NCI-H146 treated with DMSO at 0.1 percent for 48 hours (cell line): ENCODE measurements at regions not wholly inside any gene's neighbourhood (a gene's known extent, or its start where the extent isn't known, plus 50 kb on each side); places are given as distances from the start of the nearest gene placed in this dataset.

Source experiments
- DNase-seq: peaks from one replicate; lab custom pipeline; 2025; ENCODE audit not compliant: unreplicated experiment; lab: John Stamatoyannopoulos, UW

- no peak for DNase-seq
These were observed 112.6 kb upstream of the CCDC112 start for GRCh38 chr5:115409094-115409493.

- no peak for DNase-seq
These were observed 106.5 kb upstream of the CCDC112 start for GRCh38 chr5:115402822-115403577.

GRCh38 chr5:115402092-115402491, 105.6 kb upstream of the CCDC112 start:
- DNase-seq: no peak

GRCh38 chr5:115398719-115399118, 102.3 kb upstream of the CCDC112 start:
- DNase-seq: no peak

- DNase-seq: no peak
These were observed 100.2 kb upstream of the CCDC112 start for GRCh38 chr5:115396688-115397087.

- no peak for DNase-seq
These were observed 99.6 kb upstream of the CCDC112 start for GRCh38 chr5:115396081-115396480.

- no peak for DNase-seq
These were observed 98.1 kb upstream of the CCDC112 start for GRCh38 chr5:115394531-115394930.

- no peak for DNase-seq
These were observed 96.8 kb upstream of the CCDC112 start for GRCh38 chr5:115393239-115393638.

GRCh38 chr5:115392611-115393010, 96.2 kb upstream of the CCDC112 start:
- DNase-seq: no peak

GRCh38 chr5:115391780-115392179, 95.3 kb upstream of the CCDC112 start:
- no peak for DNase-seq

GRCh38 chr5:115389799-115390382, 93.4 kb upstream of the CCDC112 start:
- peak; percentile 37 for DNase-seq

GRCh38 chr5:115389034-115389798, 92.8 kb upstream of the CCDC112 start:
- DNase-seq: no peak

GRCh38 chr5:115388240-115388639, 91.8 kb upstream of the CCDC112 start:
- no peak for DNase-seq

- DNase-seq: no peak
These were observed 91.4 kb upstream of the CCDC112 start for GRCh38 chr5:115387816-115388215.

GRCh38 chr5:115386657-115387056, 90.2 kb upstream of the CCDC112 start:
- no peak for DNase-seq

- no peak for DNase-seq
These were observed 88.3 kb upstream of the CCDC112 start for GRCh38 chr5:115384587-115385375.

- no peak for DNase-seq
These were observed 86.5 kb upstream of the CCDC112 start for GRCh38 chr5:115382989-115383388.

GRCh38 chr5:115381911-115382662, 85.6 kb upstream of the CCDC112 start:
- DNase-seq: no peak

- DNase-seq: peak; percentile 95
These were observed 83.3 kb upstream of the CCDC112 start for GRCh38 chr5:115379622-115380344.

- DNase-seq: no peak
These were observed 82.3 kb upstream of the CCDC112 start for GRCh38 chr5:115378754-115379153.
